ENCODE measurements at regions not wholly inside any gene's neighbourhood (a gene's known extent, or its start where the extent isn't known, plus 50 kb on each side); places are given as distances from the start of the nearest gene placed in this dataset.

DNA sequence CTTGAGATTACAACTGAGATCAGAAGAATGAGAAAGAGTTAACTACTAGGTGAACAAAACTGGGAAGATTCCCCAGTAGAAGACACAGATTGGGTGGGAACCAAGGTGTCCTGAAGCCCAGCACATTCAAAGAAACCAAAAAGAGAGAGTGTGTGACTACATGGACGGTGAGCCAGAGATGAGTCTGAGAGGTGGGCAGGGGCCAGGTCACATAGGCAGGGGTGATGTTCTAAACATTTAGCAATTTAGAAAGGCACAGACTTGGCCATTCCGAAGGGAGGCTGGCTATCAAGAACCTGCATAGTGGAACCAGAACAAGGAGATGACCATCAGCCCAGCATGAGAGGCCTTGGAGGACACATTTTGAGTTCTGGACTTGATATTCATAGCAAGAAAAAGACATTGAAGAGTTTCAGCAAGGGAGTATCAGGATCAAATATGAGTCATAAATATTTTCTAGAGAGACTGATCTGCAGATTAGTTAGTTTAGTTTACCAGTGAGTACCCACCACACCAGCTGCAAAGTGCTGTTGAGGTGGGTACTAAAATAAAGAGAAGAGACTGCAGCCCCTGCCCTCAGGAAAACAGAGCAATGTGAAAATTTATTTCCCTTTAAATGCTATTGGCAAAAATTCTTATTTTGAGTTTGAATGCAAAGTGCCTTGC, 340.5 kb upstream of the PRDM1 start:
- no peak for TF ChIP-seq MYC (IDR thresholded peaks at IDR 0.05; ENCODE audit: borderline replicate concordance, low read length)
- no peak for TF ChIP-seq MAFK (IDR thresholded peaks at IDR 0.05; ENCODE audit: partially characterized antibody)
- TF ChIP-seq, protein P1, sequence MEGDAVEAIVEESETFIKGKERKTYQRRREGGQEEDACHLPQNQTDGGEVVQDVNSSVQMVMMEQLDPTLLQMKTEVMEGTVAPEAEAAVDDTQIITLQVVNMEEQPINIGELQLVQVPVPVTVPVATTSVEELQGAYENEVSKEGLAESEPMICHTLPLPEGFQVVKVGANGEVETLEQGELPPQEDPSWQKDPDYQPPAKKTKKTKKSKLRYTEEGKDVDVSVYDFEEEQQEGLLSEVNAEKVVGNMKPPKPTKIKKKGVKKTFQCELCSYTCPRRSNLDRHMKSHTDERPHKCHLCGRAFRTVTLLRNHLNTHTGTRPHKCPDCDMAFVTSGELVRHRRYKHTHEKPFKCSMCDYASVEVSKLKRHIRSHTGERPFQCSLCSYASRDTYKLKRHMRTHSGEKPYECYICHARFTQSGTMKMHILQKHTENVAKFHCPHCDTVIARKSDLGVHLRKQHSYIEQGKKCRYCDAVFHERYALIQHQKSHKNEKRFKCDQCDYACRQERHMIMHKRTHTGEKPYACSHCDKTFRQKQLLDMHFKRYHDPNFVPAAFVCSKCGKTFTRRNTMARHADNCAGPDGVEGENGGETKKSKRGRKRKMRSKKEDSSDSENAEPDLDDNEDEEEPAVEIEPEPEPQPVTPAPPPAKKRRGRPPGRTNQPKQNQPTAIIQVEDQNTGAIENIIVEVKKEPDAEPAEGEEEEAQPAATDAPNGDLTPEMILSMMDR (IDR thresholded peaks at IDR 0.05): no peak
- no peak for TF ChIP-seq JUN (IDR thresholded peaks at IDR 0.05)
- TF ChIP-seq, protein P2, sequence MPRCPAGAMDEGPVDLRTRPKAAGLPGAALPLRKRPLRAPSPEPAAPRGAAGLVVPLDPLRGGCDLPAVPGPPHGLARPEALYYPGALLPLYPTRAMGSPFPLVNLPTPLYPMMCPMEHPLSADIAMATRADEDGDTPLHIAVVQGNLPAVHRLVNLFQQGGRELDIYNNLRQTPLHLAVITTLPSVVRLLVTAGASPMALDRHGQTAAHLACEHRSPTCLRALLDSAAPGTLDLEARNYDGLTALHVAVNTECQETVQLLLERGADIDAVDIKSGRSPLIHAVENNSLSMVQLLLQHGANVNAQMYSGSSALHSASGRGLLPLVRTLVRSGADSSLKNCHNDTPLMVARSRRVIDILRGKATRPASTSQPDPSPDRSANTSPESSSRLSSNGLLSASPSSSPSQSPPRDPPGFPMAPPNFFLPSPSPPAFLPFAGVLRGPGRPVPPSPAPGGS (IDR thresholded peaks at IDR 0.05): no peak
- no peak for TF ChIP-seq POLR2A (IDR thresholded peaks at IDR 0.05; ENCODE audit: low read length)
- TF ChIP-seq KDM5A (IDR thresholded peaks at IDR 0.05): no peak
- TF ChIP-seq, protein P3, sequence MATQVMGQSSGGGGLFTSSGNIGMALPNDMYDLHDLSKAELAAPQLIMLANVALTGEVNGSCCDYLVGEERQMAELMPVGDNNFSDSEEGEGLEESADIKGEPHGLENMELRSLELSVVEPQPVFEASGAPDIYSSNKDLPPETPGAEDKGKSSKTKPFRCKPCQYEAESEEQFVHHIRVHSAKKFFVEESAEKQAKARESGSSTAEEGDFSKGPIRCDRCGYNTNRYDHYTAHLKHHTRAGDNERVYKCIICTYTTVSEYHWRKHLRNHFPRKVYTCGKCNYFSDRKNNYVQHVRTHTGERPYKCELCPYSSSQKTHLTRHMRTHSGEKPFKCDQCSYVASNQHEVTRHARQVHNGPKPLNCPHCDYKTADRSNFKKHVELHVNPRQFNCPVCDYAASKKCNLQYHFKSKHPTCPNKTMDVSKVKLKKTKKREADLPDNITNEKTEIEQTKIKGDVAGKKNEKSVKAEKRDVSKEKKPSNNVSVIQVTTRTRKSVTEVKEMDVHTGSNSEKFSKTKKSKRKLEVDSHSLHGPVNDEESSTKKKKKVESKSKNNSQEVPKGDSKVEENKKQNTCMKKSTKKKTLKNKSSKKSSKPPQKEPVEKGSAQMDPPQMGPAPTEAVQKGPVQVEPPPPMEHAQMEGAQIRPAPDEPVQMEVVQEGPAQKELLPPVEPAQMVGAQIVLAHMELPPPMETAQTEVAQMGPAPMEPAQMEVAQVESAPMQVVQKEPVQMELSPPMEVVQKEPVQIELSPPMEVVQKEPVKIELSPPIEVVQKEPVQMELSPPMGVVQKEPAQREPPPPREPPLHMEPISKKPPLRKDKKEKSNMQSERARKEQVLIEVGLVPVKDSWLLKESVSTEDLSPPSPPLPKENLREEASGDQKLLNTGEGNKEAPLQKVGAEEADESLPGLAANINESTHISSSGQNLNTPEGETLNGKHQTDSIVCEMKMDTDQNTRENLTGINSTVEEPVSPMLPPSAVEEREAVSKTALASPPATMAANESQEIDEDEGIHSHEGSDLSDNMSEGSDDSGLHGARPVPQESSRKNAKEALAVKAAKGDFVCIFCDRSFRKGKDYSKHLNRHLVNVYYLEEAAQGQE (IDR thresholded peaks at IDR 0.05): no peak
- no peak for TF ChIP-seq RFX5 (IDR thresholded peaks at IDR 0.05)
